ENCODE measurements at regions not wholly inside any gene's neighbourhood (a gene's known extent, or its start where the extent isn't known, plus 50 kb on each side); places are given as distances from the start of the nearest gene placed in this dataset.
A peak's percentile ranks its signal among the peaks of the same experiment; 100 is the strongest.

- DNase-seq (ENCODE audit: low spot score): no peak
Observed at GRCh38 chrX:39912126-39912525, 185.6 kb downstream of the BCOR start.

GRCh38 chrX:39915081-39915480 lies 182.7 kb downstream of the BCOR start:
- DNase-seq (ENCODE audit: low spot score): no peak

GRCh38 chrX:39915596-39915995 lies 182.2 kb downstream of the BCOR start:
- DNase-seq (ENCODE audit: low spot score): no peak

- no peak for DNase-seq (ENCODE audit: low spot score)
Observed at GRCh38 chrX:39921838-39922237, 175.9 kb downstream of the BCOR start.

GRCh38 chrX:39922488-39922887 lies 175.3 kb downstream of the BCOR start:
- DNase-seq (ENCODE audit: low spot score): no peak

- no peak for DNase-seq (ENCODE audit: low spot score)
Observed at GRCh38 chrX:39922926-39923325, 174.8 kb downstream of the BCOR start.

GRCh38 chrX:39927380-39927779 lies 170.4 kb downstream of the BCOR start:
- no peak for DNase-seq (ENCODE audit: low spot score)

GRCh38 chrX:39928704-39929378 lies 168.9 kb downstream of the BCOR start:
- no peak for DNase-seq (ENCODE audit: low spot score)

- DNase-seq (ENCODE audit: low spot score): no peak
Observed at GRCh38 chrX:39929379-39930025, 168.3 kb downstream of the BCOR start.

- DNase-seq (ENCODE audit: low spot score): no peak
Observed at GRCh38 chrX:39930786-39931528, 166.8 kb downstream of the BCOR start.

GRCh38 chrX:39931529-39932282 lies 166.1 kb downstream of the BCOR start:
- no peak for DNase-seq (ENCODE audit: low spot score)

GRCh38 chrX:39935411-39936064 lies 162.2 kb downstream of the BCOR start:
- DNase-seq (ENCODE audit: low spot score): no peak

- no peak for DNase-seq (ENCODE audit: low spot score)
Observed at GRCh38 chrX:39936886-39937770, 160.6 kb downstream of the BCOR start.

GRCh38 chrX:39938466-39938865 lies 159.3 kb downstream of the BCOR start:
- DNase-seq (ENCODE audit: low spot score): no peak

GRCh38 chrX:39939678-39940077 lies 158.1 kb downstream of the BCOR start:
- DNase-seq (ENCODE audit: low spot score): no peak

- peak; percentile 40 for DNase-seq (ENCODE audit: low spot score)
Observed at GRCh38 chrX:39941332-39941920, 156.3 kb downstream of the BCOR start.

- DNase-seq (ENCODE audit: low spot score): no peak
Observed at GRCh38 chrX:39944416-39944815, 153.3 kb downstream of the BCOR start.

- DNase-seq (ENCODE audit: low spot score): no peak
Observed at GRCh38 chrX:39945709-39946108, 152.0 kb downstream of the BCOR start.

- peak; percentile 83 for DNase-seq (ENCODE audit: low spot score)
Observed at GRCh38 chrX:39946822-39947221, 150.9 kb downstream of the BCOR start.

- DNase-seq (ENCODE audit: low spot score): no peak
Observed at GRCh38 chrX:39948582-39948981, 149.2 kb downstream of the BCOR start.
